HL-60 (cell line): ENCODE measurements at regions not wholly inside any gene's neighbourhood (a gene's known extent, or its start where the extent isn't known, plus 50 kb on each side); places are given as distances from the start of the nearest gene placed in this dataset.

Experiments used
- DNase-seq, 2 experiments: peaks; one replicate each; pipeline ENCODE4 v3.0.0-alpha.2; 2010 to 2020; ENCODE audit warnings: low read depth in 1 of 2, low spot score in 1 of 2
- H3K27ac ChIP-seq: fragments of 250-450 bp; sonication (Bioruptor Pico); replicated peaks from 2 replicates; pipeline ENCODE4 v1.5.1; 2020; ENCODE audit warnings: mild to moderate bottlenecking, moderate library complexity
- H3K27me3 ChIP-seq: fragments of 250-450 bp; sonication (Bioruptor Pico); 2 replicates; pipeline ENCODE4 v1.5.1; 2021; ENCODE audit warnings: mild to moderate bottlenecking, moderate library complexity; ENCODE audit not compliant: insufficient read depth, poor library complexity, severe bottlenecking
- H3K4me3 ChIP-seq: replicated peaks from 2 replicates; pipeline ENCODE4 v1.5.1; 2011; ENCODE audit warnings: mild to moderate bottlenecking, control low read depth, low read length; ENCODE audit not compliant: insufficient read depth
- CTCF ChIP-seq: IDR thresholded peaks from one replicate; pipeline ENCODE4 v1.5.1; 2011; ENCODE audit warnings: low read length, control low read depth, inconsistent platforms; ENCODE audit not compliant: insufficient read depth
- GABPA ChIP-seq: IDR thresholded peaks from 2 replicates; pipeline ENCODE4 v1.6.1; 2012; ENCODE audit warnings: low read depth
- POLR2AphosphoS5 ChIP-seq: IDR thresholded peaks from 2 replicates; pipeline ENCODE4 v1.6.1; 2012; ENCODE audit warnings: low read depth
- REST ChIP-seq: IDR thresholded peaks from 2 replicates; pipeline ENCODE4 v1.6.1; 2012; ENCODE audit warnings: low read depth; ENCODE audit not compliant: insufficient replicate concordance
- SPI1 ChIP-seq: IDR thresholded peaks from 2 replicates; pipeline ENCODE4 v1.6.1; 2012; ENCODE audit warnings: low read depth, mild to moderate bottlenecking, borderline replicate concordance

- Histone ChIP-seq H3K4me3 (no peak overlapping the region), H3K27me3 (peaks cover 1% of the 10 kb centered on the region), H3K27ac (no peak overlapping the region)
- TF ChIP-seq SPI1, result no peak
- TF ChIP-seq GABPA, result no peak
- TF ChIP-seq REST, result no peak
- TF ChIP-seq CTCF, result peak; percentile 97
- TF ChIP-seq POLR2AphosphoS5, result no peak
- DNase-seq, result peak; percentile 35 to 70
Measured at GRCh38 chr18:70491734-70492348, 203.0 kb downstream of the SOCS6 start.

GRCh38 chr18:70489986-70490933 is 201.4 kb downstream of the SOCS6 start:
- H3K27me3 ChIP-seq, result no peaks in the 10 kb centered on the region
- no peak overlapping the region for H3K27ac ChIP-seq
- H3K4me3 ChIP-seq, result no peak overlapping the region
- TF ChIP-seq SPI1, result peak; percentile 30; the same call in 1 of the 2 replicates
- no peak for TF ChIP-seq POLR2AphosphoS5
- no peak for TF ChIP-seq REST
- TF ChIP-seq GABPA, result no peak
- peak; percentile 37 for TF ChIP-seq CTCF
- DNase-seq, result peak; percentile 42 to 89

GRCh38 chr18:70489571-70489970 is 200.7 kb downstream of the SOCS6 start:
- no peak overlapping the region for H3K27ac ChIP-seq
- H3K27me3 ChIP-seq, result no peaks in the 10 kb centered on the region

More at GRCh38 chr18:70489571-70489970, 200.7 kb downstream of the SOCS6 start:
- TF ChIP-seq SPI1 (no peak), CTCF (no peak), GABPA (no peak), POLR2AphosphoS5 (no peak), REST (no peak)
- DNase-seq, result no peak
- no peak overlapping the region for H3K4me3 ChIP-seq
